H9 (cell line): ENCODE measurements at regions not wholly inside any gene's neighbourhood (a gene's known extent, or its start where the extent isn't known, plus 50 kb on each side); places are given as distances from the start of the nearest gene placed in this dataset.

ENCODE experiments used
- DNase-seq: peaks from one replicate; pipeline ENCODE4 v3.0.0-alpha.2; 2017
- H2AFZ ChIP-seq: one replicate; pipeline ENCODE4 v1.6.1; 2013; ENCODE audit warnings: mild to moderate bottlenecking, low read length, control low read depth, moderate library complexity
- H2AK5ac ChIP-seq: 2 replicates; pipeline ENCODE4 v1.6.1; 2013; ENCODE audit warnings: low read length, control low read depth, mixed read lengths; ENCODE audit not compliant: insufficient read length
- H2BK120ac ChIP-seq: one replicate; pipeline ENCODE4 v1.6.1; 2013; ENCODE audit warnings: low read depth, mild to moderate bottlenecking, low read length, control low read depth, inconsistent platforms; ENCODE audit not compliant: poor library complexity, severe bottlenecking
- H2BK12ac ChIP-seq: 2 replicates; pipeline ENCODE4 v1.6.1; 2013; ENCODE audit warnings: low read length, control low read depth, mixed read lengths, low read depth; ENCODE audit not compliant: insufficient read length
- H2BK15ac ChIP-seq: 2 replicates; pipeline ENCODE4 v1.6.1; 2013; ENCODE audit warnings: low read depth, low read length, control low read depth
- H2BK20ac ChIP-seq: one replicate; pipeline ENCODE4 v1.6.1; 2013; ENCODE audit warnings: low read depth, mild to moderate bottlenecking, low read length, control low read depth, inconsistent platforms; ENCODE audit not compliant: poor library complexity, severe bottlenecking
- H2BK5ac ChIP-seq: 2 replicates; pipeline ENCODE4 v1.6.1; 2013; ENCODE audit warnings: low read length, control low read depth, mixed read lengths; ENCODE audit not compliant: insufficient read length
- H3K14ac ChIP-seq: 2 replicates; pipeline ENCODE4 v1.6.1; 2013; ENCODE audit warnings: low read length, control low read depth; ENCODE audit not compliant: insufficient read depth
- H3K18ac ChIP-seq: 2 replicates; pipeline ENCODE4 v1.6.1; 2013; ENCODE audit warnings: low read depth, mild to moderate bottlenecking, mixed read lengths, low read length, control low read depth; ENCODE audit not compliant: insufficient read length
- H3K23ac ChIP-seq: 2 replicates; pipeline ENCODE4 v1.6.1; 2013; ENCODE audit warnings: low read length, control low read depth, mixed read lengths, low read depth; ENCODE audit not compliant: insufficient read length
- H3K23me2 ChIP-seq: 2 replicates; pipeline ENCODE4 v1.6.1; 2013; ENCODE audit warnings: low read depth, mild to moderate bottlenecking, mixed read lengths, low read length, control low read depth; ENCODE audit not compliant: insufficient read length, poor library complexity, severe bottlenecking
- H3K27ac ChIP-seq: 2 replicates; pipeline ENCODE4 v1.5.1; 2013; ENCODE audit warnings: low read length, control low read depth, mixed read lengths, low read depth; ENCODE audit not compliant: insufficient read length
- H3K27me3 ChIP-seq: 2 replicates; pipeline ENCODE4 v1.6.1; 2013; ENCODE audit warnings: low read length, control low read depth, inconsistent platforms; ENCODE audit not compliant: insufficient read depth
- H3K4ac ChIP-seq: 2 replicates; pipeline ENCODE4 v1.6.1; 2013; ENCODE audit warnings: low read depth, mild to moderate bottlenecking, control low read depth, inconsistent platforms, low read length, moderate library complexity
- H3K4me1 ChIP-seq: 2 replicates; pipeline ENCODE4 v1.6.1; 2013; ENCODE audit warnings: low read length, control low read depth, inconsistent platforms; ENCODE audit not compliant: insufficient read depth
- H3K4me2 ChIP-seq: 2 replicates; pipeline ENCODE4 v1.6.1; 2013; ENCODE audit warnings: low read length, control low read depth, mixed read lengths; ENCODE audit not compliant: insufficient read length, insufficient read depth
- H3K56ac ChIP-seq: 2 replicates; pipeline ENCODE4 v1.6.1; 2013; ENCODE audit warnings: low read depth, mild to moderate bottlenecking, mixed read lengths, low read length, control low read depth; ENCODE audit not compliant: insufficient read length
- H3K79me1 ChIP-seq: 2 replicates; pipeline ENCODE4 v1.6.1; 2013; ENCODE audit warnings: low read depth, mild to moderate bottlenecking, moderate library complexity, low read length, control low read depth, inconsistent platforms; ENCODE audit not compliant: insufficient read depth, poor library complexity, severe bottlenecking
- H3K79me2 ChIP-seq: 2 replicates; pipeline ENCODE4 v1.6.1; 2013; ENCODE audit warnings: low read length, control low read depth, inconsistent platforms; ENCODE audit not compliant: insufficient read depth
- H3K9ac ChIP-seq: 2 replicates; pipeline ENCODE4 v1.6.1; 2013; ENCODE audit warnings: low read length, control low read depth, mixed read lengths; ENCODE audit not compliant: insufficient read length; ENCODE audit errors: extremely low read depth
- H3K9me3 ChIP-seq: one replicate; pipeline ENCODE4 v1.6.1; 2013; ENCODE audit warnings: low read depth, low read length, inconsistent platforms; ENCODE audit not compliant: control insufficient read depth
- H3T11ph ChIP-seq: one replicate; pipeline ENCODE4 v1.6.1; 2013; ENCODE audit warnings: mild to moderate bottlenecking, low read length, control low read depth, inconsistent platforms
- H4K20me1 ChIP-seq: one replicate; pipeline ENCODE4 v1.6.1; 2013; ENCODE audit not compliant: control insufficient read depth, insufficient read length, insufficient read depth
- H4K5ac ChIP-seq: 2 replicates; pipeline ENCODE4 v1.6.1; 2013; ENCODE audit warnings: low read depth, mild to moderate bottlenecking, mixed read lengths, low read length, control low read depth; ENCODE audit not compliant: insufficient read length
- H4K8ac ChIP-seq: replicated peaks from 2 replicates; pipeline ENCODE4 v1.6.1; 2013; ENCODE audit warnings: low read length, control low read depth, mixed read lengths, low read depth; ENCODE audit not compliant: insufficient read length
- H4K91ac ChIP-seq: 2 replicates; pipeline ENCODE4 v1.6.1; 2013; ENCODE audit warnings: low read depth, mild to moderate bottlenecking, moderate library complexity, mixed read lengths, low read length, control low read depth; ENCODE audit not compliant: insufficient read length
- H3K27ac Mint-ChIP-seq, 3 experiments: 2 replicates in 2 of 3; 3 replicates in 1 of 3; pipeline ENCODE4 v1.8.0; 2020 to 2021; ENCODE audit warnings: mixed read lengths in 3 of 3, mild to moderate bottlenecking in 1 of 3, moderate library complexity in 1 of 3
- H3K27me3 Mint-ChIP-seq: 2 replicates; pipeline ENCODE4 v1.8.0; 2021; ENCODE audit warnings: low read depth, mild to moderate bottlenecking, moderate library complexity, mixed read lengths
- H3K36me3 Mint-ChIP-seq, 3 experiments: 2 replicates in 2 of 3; 3 replicates in 1 of 3; pipeline ENCODE4 v1.8.0; 2020 to 2021; ENCODE audit warnings: low read depth in 3 of 3, mixed read lengths in 3 of 3; ENCODE audit not compliant: insufficient read depth in 1 of 3
- H3K4me1 Mint-ChIP-seq, 2 experiments: 2 replicates each; pipeline ENCODE4 v1.8.0; 2020; ENCODE audit warnings: mixed read lengths in 2 of 2
- H3K4me3 Mint-ChIP-seq, 2 experiments: 2 replicates in 1 of 2; 3 replicates in 1 of 2; pipeline ENCODE4 v1.8.0; 2020 to 2021; ENCODE audit warnings: mild to moderate bottlenecking in 2 of 2, mixed read lengths in 2 of 2, moderate library complexity in 1 of 2
- H3K9me3 Mint-ChIP-seq, 2 experiments: 2 replicates in 1 of 2; 3 replicates in 1 of 2; pipeline ENCODE4 v1.8.0; 2020; ENCODE audit warnings: mild to moderate bottlenecking in 2 of 2, mixed read lengths in 2 of 2, moderate library complexity in 1 of 2
- CTCF ChIP-seq: fragments of 200-600 bp; sonication (generic); conservative IDR thresholded peaks from 3 replicates; pipeline ENCODE4 v1.8.0; 2021; ENCODE audit warnings: antibody characterized with exemption, mild to moderate bottlenecking
- WGBS: extraction: QIAGEN DNeasy Blood & Tissue Kit; methylation state at CpG from one replicate; pipeline ENCODE4 v1.1.7; 2013; ENCODE audit warnings: missing lambda C conversion rate, low lambda C conversion rate, mixed read lengths; ENCODE audit not compliant: insufficient read length; ENCODE audit errors: extremely low coverage; 5-methylcytosine and 5-hydroxymethylcytosine counted together

GRCh38 chr4:45692131-45692735 lies 431.6 kb downstream of the GABRG1 start:
- H3K4me2 ChIP-seq: no peak overlapping the region
- H2BK20ac ChIP-seq: no peak overlapping the region
- H3K18ac ChIP-seq: no peak overlapping the region
- H3K23ac ChIP-seq: no peak overlapping the region
- no peak overlapping the region for H2BK15ac ChIP-seq
- no peaks in the 10 kb centered on the region for H3K79me1 ChIP-seq
- peaks cover 0 to 3% (median 0%) of the 10 kb centered on the region in 3 experiments; a peak in 2 of 7 replicates for H3K36me3 Mint-ChIP-seq
- no peaks in the 10 kb centered on the region for H3K23me2 ChIP-seq
- no peak overlapping the region for H2BK5ac ChIP-seq
- no peaks in the 10 kb centered on the region for H4K20me1 ChIP-seq
- H3K14ac ChIP-seq: no peak overlapping the region
- H2BK12ac ChIP-seq: no peak overlapping the region
- no peaks in the 10 kb centered on the region; the same call in 1 of the 2 replicates for H3K4me1 ChIP-seq
- H2AK5ac ChIP-seq: no peak overlapping the region
- no peak overlapping the region for H3K4ac ChIP-seq
- H3K4me3 Mint-ChIP-seq: no peak overlapping the region
- no peak for DNase-seq
- no peaks in the 10 kb centered on the region; a peak in 1 of 5 replicates for H3K9me3 Mint-ChIP-seq
- no peak overlapping the region for H3K9ac ChIP-seq
- H3K56ac ChIP-seq: no peak overlapping the region
- H4K91ac ChIP-seq: no peak overlapping the region
- H3K4me1 Mint-ChIP-seq: peaks cover 5 to 6% of the 10 kb centered on the region in 2 experiments; a peak in 3 of 4 replicates
- H2AFZ ChIP-seq: no peak overlapping the region
- H3K9me3 ChIP-seq: no peaks in the 10 kb centered on the region
- no peak overlapping the region for H3K27ac ChIP-seq
- no peak overlapping the region for H4K5ac ChIP-seq
- H3K27ac Mint-ChIP-seq: no peak overlapping the region
- no peak overlapping the region for H4K8ac ChIP-seq
- TF ChIP-seq CTCF: 0 out of 3 replicates have a peak, but pooled peaks have one; percentile 9
- WGBS: no CpG with 5 or more reads among the region's 4 CpGs
- H2BK120ac ChIP-seq: no peak overlapping the region
- no peaks in the 10 kb centered on the region for H3K27me3 ChIP-seq
- no peaks in the 10 kb centered on the region for H3K79me2 ChIP-seq
- no peak overlapping the region for H3T11ph ChIP-seq
- no peaks in the 10 kb centered on the region for H3K27me3 Mint-ChIP-seq
